Activated naive CD8-positive, alpha-beta T cell treated with anti-CD3 and anti-CD28 coated beads for 36 hours (primary cell): ENCODE measurements at regions not wholly inside any gene's neighbourhood (a gene's known extent, or its start where the extent isn't known, plus 50 kb on each side); places are given as distances from the start of the nearest gene placed in this dataset.
"Not testable (repeated sequence)": the region's sequence is repeated elsewhere in the genome, so short reads cannot be mapped to it uniquely, and the experiment has no call there.

ENCODE experiments used
- DNase-seq: peaks from one replicate; pipeline ENCODE4 v3.0.0; 2021
- H3K27ac Mint-ChIP-seq: one replicate; pipeline ENCODE4 v1.8.0; 2022; ENCODE audit warnings: mild to moderate bottlenecking, moderate library complexity, mixed read lengths
- H3K27me3 Mint-ChIP-seq: one replicate; pipeline ENCODE4 v1.8.0; 2022; ENCODE audit warnings: mild to moderate bottlenecking, mixed read lengths
- H3K36me3 Mint-ChIP-seq: one replicate; pipeline ENCODE4 v1.8.0; 2021; ENCODE audit warnings: mild to moderate bottlenecking, mixed read lengths
- H3K4me1 Mint-ChIP-seq: one replicate; pipeline ENCODE4 v1.8.0; 2021; ENCODE audit warnings: mixed read lengths
- H3K4me3 Mint-ChIP-seq: one replicate; pipeline ENCODE4 v1.8.0; 2022; ENCODE audit warnings: mild to moderate bottlenecking, moderate library complexity, mixed read lengths
- H3K9me3 Mint-ChIP-seq: one replicate; pipeline ENCODE4 v1.8.0; 2022; ENCODE audit warnings: mixed read lengths

DNA sequence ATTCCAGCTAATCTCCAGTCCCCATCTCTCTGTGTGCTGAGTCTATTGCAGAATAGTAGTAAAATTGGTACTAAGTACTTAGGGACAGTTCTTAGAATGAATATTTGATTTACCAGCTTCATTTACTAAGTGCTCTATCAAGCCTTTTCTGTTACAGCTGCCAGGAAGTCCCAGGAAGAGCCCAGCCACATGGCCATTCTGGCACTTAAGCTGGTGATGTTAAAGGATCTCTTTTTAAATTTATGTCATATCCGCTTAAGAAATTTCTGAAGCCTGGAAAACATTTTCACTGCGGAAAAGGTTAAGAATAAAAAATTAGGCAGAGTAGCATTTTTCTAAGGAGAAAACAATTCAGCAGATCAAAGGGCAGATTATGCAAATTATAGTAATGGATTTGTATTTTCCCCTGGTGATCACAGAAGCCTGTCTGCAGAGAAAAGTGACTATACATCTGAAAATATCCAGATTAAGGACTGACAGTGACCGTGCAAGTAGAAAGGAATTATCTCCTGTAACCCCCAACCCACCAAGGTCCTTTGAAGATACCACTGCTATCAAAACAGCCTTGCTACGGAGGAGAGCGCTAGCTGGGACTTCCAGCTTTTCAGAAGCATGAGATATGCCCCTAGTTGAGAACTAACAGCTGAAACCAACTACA lies 260.8 kb downstream of the SH3BP4 start:
- H3K27me3 Mint-ChIP-seq = peaks cover 16% of the 10 kb centered on the region
- H3K9me3 Mint-ChIP-seq = peaks cover 2% of the 10 kb centered on the region
- peaks cover 4% of the 10 kb centered on the region for H3K4me1 Mint-ChIP-seq
- no peak overlapping the region for H3K4me3 Mint-ChIP-seq
- H3K27ac Mint-ChIP-seq = no peak overlapping the region
- no peaks in the 10 kb centered on the region for H3K36me3 Mint-ChIP-seq
- DNase-seq = no peak

DNA sequence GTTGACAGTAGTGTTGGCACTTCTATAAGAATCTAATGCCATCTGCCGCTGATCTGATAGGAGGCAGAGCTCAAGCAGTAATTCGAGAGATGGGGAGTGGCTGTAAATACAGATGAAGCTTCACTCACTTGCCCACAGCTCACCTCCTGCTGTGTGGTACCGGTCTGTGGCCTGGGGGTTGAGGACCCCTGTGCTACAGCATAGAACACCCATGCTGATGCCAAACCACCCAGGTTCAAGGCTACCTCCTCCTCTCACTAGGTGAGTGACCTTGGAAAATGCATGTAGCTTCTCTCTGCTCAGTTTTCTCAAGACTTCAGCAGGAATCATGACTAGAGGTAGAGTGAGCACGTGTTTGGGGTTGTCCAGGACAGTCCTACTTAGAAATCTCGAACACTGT lies 263.4 kb downstream of the SH3BP4 start:
- Mint-ChIP-seq H3K27me3 (peaks cover 24% of the 10 kb centered on the region), H3K4me1 (peaks cover 4% of the 10 kb centered on the region)

DNA sequence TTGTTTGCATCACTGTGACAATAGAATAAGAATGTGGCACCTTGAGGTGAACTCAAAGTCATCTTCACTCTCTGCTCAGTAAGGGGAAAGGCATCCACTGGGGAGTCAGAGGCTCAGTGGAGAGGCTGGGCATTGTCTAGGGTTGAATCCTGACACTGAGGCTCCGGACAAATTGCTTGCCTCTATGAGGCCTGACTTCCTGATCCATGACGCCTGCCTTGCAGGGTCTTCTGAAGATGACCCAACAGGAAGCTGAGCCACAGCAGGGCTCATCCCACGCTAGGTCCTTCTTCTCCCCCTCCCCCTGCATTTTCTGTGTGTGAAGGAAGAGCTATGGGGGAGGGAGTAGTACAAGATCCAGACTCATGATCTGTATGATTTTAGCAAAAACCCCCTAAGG lies 265.1 kb downstream of the SH3BP4 start:
- DNase-seq = no peak
- H3K4me1 Mint-ChIP-seq = peaks cover 4% of the 10 kb centered on the region
- H3K4me3 Mint-ChIP-seq = no peak overlapping the region
- H3K27me3 Mint-ChIP-seq = peaks cover 29% of the 10 kb centered on the region
- no peaks in the 10 kb centered on the region for H3K36me3 Mint-ChIP-seq
- no peaks in the 10 kb centered on the region for H3K9me3 Mint-ChIP-seq
- H3K27ac Mint-ChIP-seq = no peak overlapping the region

More for the DNA sequence above, 263.4 kb downstream of the SH3BP4 start:
- Mint-ChIP-seq H3K36me3 (no peaks in the 10 kb centered on the region), H3K4me3 (no peak overlapping the region), H3K9me3 (no peaks in the 10 kb centered on the region), H3K27ac (no peak overlapping the region)
- no peak for DNase-seq

DNA sequence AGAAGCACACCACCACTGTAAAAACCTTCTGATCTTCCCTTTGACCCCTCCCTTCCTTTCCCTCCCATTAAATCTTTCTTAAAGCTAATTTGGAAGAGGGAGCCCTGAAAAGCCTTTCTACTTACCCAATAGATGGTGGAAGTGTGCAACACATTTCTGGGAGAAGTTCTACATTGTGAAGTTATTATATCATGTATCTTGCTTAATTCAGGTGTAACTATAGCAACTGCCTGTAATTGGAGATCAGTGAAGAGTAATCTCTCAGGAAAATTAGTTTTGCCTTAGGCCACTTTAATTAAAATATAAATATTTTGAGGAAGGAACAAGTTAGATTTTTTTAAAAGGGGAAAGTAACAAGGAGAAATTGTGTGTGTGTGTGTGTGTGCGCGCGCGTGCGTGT lies 266.0 kb downstream of the SH3BP4 start:
- Mint-ChIP-seq H3K27me3 (peaks cover 28% of the 10 kb centered on the region), H3K4me3 (no peak overlapping the region), H3K36me3 (no peaks in the 10 kb centered on the region), H3K4me1 (peaks cover 4% of the 10 kb centered on the region), H3K27ac (no peak overlapping the region), H3K9me3 (no peaks in the 10 kb centered on the region)
- DNase-seq = no peak

DNA sequence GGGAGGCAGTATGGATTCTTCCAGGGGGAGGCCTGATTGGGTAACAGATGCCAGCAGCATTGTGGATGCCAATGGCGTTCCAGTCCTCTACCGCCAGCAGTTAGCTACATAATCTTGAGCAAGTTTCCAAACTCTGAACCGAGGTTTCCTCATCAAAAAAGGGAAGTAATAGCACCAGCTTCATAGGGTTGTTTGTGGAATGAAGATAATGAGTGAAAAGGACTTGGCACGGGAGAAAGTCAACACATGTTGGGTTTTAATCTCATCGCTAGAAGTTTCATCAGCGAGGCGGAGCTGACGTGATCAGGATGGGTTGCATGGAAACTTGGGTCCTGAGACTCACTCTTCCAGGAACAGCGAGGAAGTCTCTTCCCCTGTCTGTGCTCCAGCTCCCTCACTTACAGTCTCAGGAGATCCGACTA lies 266.7 kb downstream of the SH3BP4 start:
- DNase-seq = no peak
- no peaks in the 10 kb centered on the region for H3K9me3 Mint-ChIP-seq
- peaks cover 4% of the 10 kb centered on the region for H3K4me1 Mint-ChIP-seq
- H3K4me3 Mint-ChIP-seq = no peak overlapping the region
- no peak overlapping the region for H3K27ac Mint-ChIP-seq
- H3K27me3 Mint-ChIP-seq = peaks cover 33% of the 10 kb centered on the region
- no peaks in the 10 kb centered on the region for H3K36me3 Mint-ChIP-seq

DNA sequence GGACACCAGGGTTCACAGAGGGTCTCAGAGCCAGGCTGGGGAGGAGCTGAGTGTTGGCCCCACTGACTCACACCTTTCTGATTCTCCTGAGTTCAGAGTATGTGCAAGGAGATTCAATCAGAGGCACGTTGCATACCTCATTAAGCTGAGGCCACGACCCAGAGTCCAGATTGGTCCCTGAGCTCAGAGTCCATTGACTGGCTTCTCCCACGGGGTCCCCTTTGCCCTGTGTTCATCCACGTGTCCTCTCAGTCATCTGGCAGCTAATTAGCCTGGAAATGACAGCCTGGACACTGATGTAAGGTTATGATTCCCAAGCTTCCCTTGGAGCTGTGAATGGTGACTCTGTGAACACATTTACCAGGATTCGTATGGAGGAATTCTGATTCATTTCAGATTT lies 267.2 kb downstream of the SH3BP4 start:
- H3K9me3 Mint-ChIP-seq = no peaks in the 10 kb centered on the region
- DNase-seq = no peak
- peaks cover 38% of the 10 kb centered on the region for H3K27me3 Mint-ChIP-seq
- H3K4me1 Mint-ChIP-seq = peaks cover 4% of the 10 kb centered on the region
- H3K27ac Mint-ChIP-seq = no peak overlapping the region
- H3K4me3 Mint-ChIP-seq = no peak overlapping the region
- no peaks in the 10 kb centered on the region for H3K36me3 Mint-ChIP-seq

DNA sequence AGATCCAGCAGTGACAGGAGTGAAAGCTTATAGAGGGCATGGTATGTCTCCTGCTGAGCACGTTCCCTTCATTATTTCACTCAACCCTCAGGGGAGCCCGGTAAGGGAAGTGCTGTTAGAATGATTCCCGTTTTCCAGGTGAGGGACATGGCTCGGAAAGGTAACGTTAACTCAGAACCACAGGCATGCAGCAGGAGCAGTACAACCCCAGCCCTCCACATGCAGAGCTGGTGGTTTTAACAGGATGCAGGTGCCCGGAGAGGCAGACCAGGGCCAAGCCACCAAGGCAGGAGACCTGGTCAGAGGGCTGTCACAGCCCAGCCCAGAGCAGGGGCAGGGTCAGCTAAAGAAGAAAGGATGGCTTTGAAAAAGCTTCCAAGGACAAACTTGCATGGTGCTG lies 268.5 kb downstream of the SH3BP4 start:
- no peaks in the 10 kb centered on the region for H3K9me3 Mint-ChIP-seq
- H3K27ac Mint-ChIP-seq = no peak overlapping the region
- peaks cover 39% of the 10 kb centered on the region for H3K27me3 Mint-ChIP-seq
- no peaks in the 10 kb centered on the region for H3K36me3 Mint-ChIP-seq
- no peak overlapping the region for H3K4me3 Mint-ChIP-seq
- H3K4me1 Mint-ChIP-seq = peaks cover 4% of the 10 kb centered on the region
- no peak for DNase-seq

DNA sequence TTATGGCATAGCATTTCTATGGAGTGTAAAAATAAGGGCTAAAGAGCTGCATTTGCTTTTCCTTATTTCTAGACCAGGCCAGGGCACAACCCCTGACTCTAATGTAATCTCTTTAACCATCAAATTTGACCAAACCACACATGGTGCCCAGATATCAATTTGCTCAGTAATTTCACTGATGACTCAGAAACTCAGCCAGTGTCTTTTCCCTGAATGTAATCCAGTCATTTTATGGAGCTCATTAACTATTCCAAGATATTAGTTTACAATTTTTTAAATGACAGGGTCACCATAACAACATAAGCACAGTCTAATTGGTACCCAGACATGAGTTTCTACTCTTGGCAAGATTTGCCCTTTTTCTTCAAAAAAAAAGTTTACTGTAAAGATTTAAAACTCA lies 270.8 kb upstream of the AGAP1 start:
- Mint-ChIP-seq H3K27ac (no peak overlapping the region), H3K27me3 (peaks cover 31% of the 10 kb centered on the region), H3K4me1 (no peaks in the 10 kb centered on the region), H3K4me3 (no peak overlapping the region), H3K36me3 (no peaks in the 10 kb centered on the region), H3K9me3 (no peaks in the 10 kb centered on the region)
- no peak for DNase-seq

DNA sequence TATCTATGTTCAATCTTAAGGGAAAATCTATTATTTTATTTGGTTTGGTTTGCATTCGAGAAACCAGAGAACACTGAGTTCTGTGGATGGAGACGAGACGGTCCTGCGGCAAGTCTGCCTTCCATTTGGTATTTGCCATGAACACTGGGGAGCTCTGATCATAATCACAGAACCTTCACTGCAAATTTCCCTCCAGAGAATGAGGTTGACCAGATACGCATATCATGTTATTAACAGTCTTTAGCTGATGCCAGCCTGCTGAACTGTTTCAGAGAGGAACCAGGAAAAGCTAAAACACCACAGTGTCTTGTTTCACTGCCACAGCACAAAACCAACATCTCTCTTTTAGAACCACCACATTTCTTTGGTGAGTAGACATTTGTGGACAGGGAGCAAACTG lies 269.4 kb upstream of the AGAP1 start:
- Mint-ChIP-seq H3K27ac (no peak overlapping the region), H3K4me3 (no peak overlapping the region), H3K36me3 (no peaks in the 10 kb centered on the region), H3K4me1 (no peaks in the 10 kb centered on the region), H3K27me3 (peaks cover 38% of the 10 kb centered on the region), H3K9me3 (no peaks in the 10 kb centered on the region)
- no peak for DNase-seq

DNA sequence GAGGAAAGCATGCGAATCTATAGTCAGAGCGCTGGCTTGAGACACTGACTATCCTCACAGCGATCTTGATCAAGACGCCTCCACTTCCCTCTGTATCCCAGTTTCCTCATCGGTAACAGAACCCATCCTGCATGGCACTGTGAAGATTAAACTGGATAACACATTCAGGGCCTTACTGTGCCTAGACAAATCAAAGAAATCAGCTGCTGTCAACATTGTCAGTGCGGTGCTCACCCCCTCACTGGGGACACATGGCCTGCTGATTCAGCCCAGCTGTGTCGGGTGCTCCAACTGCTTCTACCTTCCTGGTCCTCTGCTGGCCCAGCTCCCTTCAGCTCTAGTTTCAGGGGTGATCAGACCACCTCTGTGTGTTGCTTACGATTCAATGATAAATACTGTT lies 268.6 kb upstream of the AGAP1 start:
- no peaks in the 10 kb centered on the region for H3K36me3 Mint-ChIP-seq
- no peak overlapping the region for H3K27ac Mint-ChIP-seq
- no peak for DNase-seq
- no peaks in the 10 kb centered on the region for H3K4me1 Mint-ChIP-seq
- no peak overlapping the region for H3K4me3 Mint-ChIP-seq
- H3K27me3 Mint-ChIP-seq = peaks cover 34% of the 10 kb centered on the region
- H3K9me3 Mint-ChIP-seq = no peaks in the 10 kb centered on the region

DNA sequence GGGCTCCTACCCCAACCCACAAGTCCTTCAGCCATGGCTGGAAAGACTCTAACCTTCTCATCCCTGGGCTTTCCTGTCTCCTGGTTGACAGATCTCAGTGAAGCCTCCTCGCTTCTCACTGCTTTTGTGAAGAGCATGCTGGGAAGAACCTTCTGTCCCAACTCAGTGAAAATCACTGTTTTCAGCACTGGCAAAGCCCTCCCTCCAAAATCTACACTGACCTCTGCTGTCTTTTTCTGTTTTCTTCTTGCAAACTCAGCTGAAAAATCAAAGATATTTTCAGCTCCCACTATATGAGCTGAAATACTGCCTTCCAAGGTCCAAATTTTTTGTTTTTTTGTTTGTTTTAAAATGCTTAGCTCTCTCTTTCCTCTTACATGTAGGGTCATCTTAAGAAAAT lies 266.3 kb upstream of the AGAP1 start:
- H3K36me3 Mint-ChIP-seq = no peaks in the 10 kb centered on the region
- H3K27ac Mint-ChIP-seq = no peak overlapping the region
- H3K27me3 Mint-ChIP-seq = peaks cover 35% of the 10 kb centered on the region
- no peaks in the 10 kb centered on the region for H3K4me1 Mint-ChIP-seq
- H3K9me3 Mint-ChIP-seq = no peaks in the 10 kb centered on the region
- no peak overlapping the region for H3K4me3 Mint-ChIP-seq
- DNase-seq = no peak

DNA sequence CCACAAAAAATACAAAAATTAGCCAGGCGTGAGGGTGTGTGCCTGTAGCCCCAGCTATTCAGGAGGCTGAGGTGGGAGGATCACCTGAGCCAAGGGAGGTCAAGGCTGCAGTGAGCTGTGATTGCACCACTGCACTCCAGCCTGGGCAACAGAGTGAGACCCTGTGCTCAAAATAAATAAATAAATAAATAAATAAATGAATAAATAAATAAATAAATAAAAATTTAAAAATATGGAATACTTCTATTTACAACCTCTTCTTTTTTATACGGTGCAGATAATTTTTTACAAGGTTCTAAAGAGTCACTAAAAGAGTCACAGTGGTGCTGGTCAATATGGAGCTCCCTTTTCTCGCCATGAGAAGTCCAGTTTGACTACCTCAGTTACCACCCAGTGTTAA lies 265.4 kb upstream of the AGAP1 start:
- not testable (repeated sequence) for H3K9me3 Mint-ChIP-seq, DNase-seq, H3K27ac Mint-ChIP-seq, H3K36me3 Mint-ChIP-seq, H3K4me3 Mint-ChIP-seq, H3K4me1 Mint-ChIP-seq
- H3K27me3 Mint-ChIP-seq = peaks cover 29% of the 10 kb centered on the region

DNA sequence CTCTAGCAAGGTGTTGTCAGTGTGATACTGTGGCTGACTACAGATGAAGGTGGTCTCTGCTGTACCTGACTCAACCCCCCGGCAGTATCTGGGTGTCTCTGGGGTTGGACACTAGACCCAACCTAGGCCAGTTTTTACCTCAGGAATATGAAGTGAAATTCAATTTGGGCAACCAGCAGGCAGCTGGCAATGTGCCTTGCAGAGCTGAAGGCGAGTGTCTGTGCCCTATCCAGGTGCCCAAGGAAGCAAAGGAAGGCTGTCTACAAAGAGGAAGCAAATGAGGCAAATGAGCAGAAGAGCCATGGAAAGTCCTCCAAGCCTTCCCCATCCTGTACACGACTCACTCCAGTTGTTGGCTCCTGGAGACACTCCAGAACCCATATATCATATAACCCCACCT lies 264.6 kb upstream of the AGAP1 start:
- Mint-ChIP-seq H3K27me3 (peaks cover 23% of the 10 kb centered on the region), H3K4me1 (no peaks in the 10 kb centered on the region), H3K36me3 (no peaks in the 10 kb centered on the region), H3K27ac (no peak overlapping the region), H3K9me3 (no peaks in the 10 kb centered on the region), H3K4me3 (no peak overlapping the region)
- DNase-seq = no peak

DNA sequence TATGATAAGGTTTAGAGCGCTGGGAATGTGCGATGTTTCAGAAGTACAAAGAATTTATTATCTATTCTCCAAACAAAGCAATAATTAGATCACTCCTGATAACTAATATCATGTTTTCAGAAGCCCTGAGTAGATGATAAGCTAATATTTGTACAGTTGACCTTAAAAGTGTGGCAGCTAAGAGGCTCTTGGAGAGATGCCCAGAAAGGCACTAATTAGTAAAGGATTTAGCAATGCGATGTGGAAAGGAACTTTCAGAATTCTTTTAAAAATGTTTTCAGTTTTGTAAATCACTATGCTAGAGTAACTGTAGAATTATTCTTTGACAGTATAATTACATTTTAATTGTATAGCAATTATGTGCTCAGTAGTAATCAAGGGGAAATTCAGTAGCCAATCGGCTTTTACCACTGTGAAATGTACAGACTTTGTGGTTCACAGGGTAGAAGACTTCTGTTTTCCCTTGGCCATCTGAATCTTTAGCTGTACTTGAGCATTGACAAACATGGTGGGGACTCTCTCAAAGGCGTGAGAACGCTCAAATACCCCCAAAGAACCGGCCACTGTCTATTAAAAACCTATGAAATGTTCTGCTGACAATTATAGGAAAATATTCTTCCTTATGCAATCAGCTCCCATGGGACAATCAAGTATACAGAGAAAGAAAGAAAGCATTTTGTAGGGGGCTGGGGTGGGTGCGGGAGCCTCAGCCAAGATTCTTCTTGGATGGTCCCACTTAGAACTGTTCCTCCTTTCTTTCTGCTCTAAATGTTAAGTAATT lies 262.8 kb upstream of the AGAP1 start:
- Mint-ChIP-seq H3K36me3 (no peaks in the 10 kb centered on the region), H3K4me3 (no peak overlapping the region), H3K27me3 (peaks cover 26% of the 10 kb centered on the region), H3K9me3 (no peaks in the 10 kb centered on the region), H3K4me1 (peaks cover 3% of the 10 kb centered on the region), H3K27ac (no peak overlapping the region)
- no peak for DNase-seq

DNA sequence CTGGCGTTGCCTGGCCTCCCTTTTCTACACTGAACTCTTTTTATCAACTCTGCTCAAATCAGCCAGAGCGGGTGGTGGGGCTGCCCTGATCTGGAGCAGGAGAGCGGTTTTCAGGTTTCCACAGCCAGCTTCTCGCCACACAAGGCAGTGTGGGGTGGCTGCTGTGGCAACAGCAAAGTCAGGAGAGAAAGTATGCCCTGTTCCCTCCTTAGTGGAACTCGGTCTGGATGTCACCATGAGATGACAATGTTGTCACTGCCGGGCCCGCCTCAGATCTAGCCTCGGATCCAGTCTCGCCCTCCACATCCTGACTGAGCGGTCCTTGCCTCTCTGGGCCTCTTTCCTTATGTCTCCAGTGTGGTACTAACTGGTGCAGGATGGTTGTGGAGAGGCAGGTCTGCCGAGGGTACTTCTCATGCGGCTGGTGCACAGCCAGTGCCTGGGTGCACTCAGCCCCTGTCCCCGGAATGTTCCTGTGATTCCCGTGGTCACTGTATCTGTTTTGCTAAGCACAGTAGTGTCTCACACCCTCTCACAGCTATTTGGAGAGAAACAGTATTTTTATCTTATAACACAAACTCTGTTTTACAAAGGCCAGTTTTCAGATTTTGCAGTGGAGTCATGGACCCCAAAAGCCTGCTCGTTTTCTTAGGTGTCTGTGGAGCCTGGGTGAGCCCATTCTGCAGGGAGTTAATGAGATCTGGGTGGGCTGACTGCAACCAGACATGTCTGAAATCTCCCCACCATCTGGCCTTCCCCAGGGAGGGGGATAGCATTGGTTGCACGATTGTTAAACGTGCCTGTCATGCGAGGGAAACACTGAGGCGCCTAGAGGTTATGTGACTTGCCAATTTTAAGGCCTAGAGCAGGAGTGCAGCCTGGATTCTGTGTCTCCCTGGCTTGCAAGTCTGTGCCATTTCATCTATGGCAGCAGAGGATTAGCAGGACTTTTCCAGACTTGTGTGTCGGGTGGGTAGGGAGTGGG lies 261.1 kb upstream of the AGAP1 start:
- no peak overlapping the region for H3K27ac Mint-ChIP-seq
- no peak for DNase-seq
- peaks cover 4% of the 10 kb centered on the region for H3K4me1 Mint-ChIP-seq
- H3K4me3 Mint-ChIP-seq = no peak overlapping the region
- H3K27me3 Mint-ChIP-seq = peaks cover 30% of the 10 kb centered on the region
- no peaks in the 10 kb centered on the region for H3K36me3 Mint-ChIP-seq
- no peaks in the 10 kb centered on the region for H3K9me3 Mint-ChIP-seq
